ENCODE measurements at regions not wholly inside any gene's neighbourhood (a gene's known extent, or its start where the extent isn't known, plus 50 kb on each side); places are given as distances from the start of the nearest gene placed in this dataset.

- Histone ChIP-seq H3K4me2 (ENCODE audit: low read depth, low read length, poor library complexity, severe bottlenecking) (no peak overlapping the region), H3K79me2 (ENCODE audit: insufficient read depth, low read length) (no peaks in the 10 kb centered on the region), H3K9ac (ENCODE audit: low read depth, low read length, poor library complexity, severe bottlenecking) (no peak overlapping the region), H3K36me3 (ENCODE audit: insufficient read depth, low read length) (no peaks in the 10 kb centered on the region), H3K4me3 (ENCODE audit: low read length, poor library complexity, severe bottlenecking) (no peak overlapping the region), H3K9me3 (ENCODE audit: insufficient read depth, low read depth, low read length) (no peaks in the 10 kb centered on the region), H3F3A (ENCODE audit: low read depth) (no peaks in the 10 kb centered on the region), H3K4me1 (ENCODE audit: insufficient read depth, low read length, poor library complexity, severe bottlenecking) (no peaks in the 10 kb centered on the region), H3K27me3 (ENCODE audit: insufficient read depth, low read length, poor library complexity, severe bottlenecking) (no peaks in the 10 kb centered on the region), H2AFZ (ENCODE audit: low read length) (no peak overlapping the region), H3K9me2 (replicated peaks; ENCODE audit: low read depth, low read length) (no peaks in the 10 kb centered on the region), H4K20me1 (ENCODE audit: insufficient read depth, low read length, poor library complexity, severe bottlenecking) (no peaks in the 10 kb centered on the region)
- TF ChIP-seq, protein P1, sequence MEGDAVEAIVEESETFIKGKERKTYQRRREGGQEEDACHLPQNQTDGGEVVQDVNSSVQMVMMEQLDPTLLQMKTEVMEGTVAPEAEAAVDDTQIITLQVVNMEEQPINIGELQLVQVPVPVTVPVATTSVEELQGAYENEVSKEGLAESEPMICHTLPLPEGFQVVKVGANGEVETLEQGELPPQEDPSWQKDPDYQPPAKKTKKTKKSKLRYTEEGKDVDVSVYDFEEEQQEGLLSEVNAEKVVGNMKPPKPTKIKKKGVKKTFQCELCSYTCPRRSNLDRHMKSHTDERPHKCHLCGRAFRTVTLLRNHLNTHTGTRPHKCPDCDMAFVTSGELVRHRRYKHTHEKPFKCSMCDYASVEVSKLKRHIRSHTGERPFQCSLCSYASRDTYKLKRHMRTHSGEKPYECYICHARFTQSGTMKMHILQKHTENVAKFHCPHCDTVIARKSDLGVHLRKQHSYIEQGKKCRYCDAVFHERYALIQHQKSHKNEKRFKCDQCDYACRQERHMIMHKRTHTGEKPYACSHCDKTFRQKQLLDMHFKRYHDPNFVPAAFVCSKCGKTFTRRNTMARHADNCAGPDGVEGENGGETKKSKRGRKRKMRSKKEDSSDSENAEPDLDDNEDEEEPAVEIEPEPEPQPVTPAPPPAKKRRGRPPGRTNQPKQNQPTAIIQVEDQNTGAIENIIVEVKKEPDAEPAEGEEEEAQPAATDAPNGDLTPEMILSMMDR (conservative IDR thresholded peaks at IDR 0.05; ENCODE audit: low read length) = no peak
- no peak for TF ChIP-seq EZH2phosphoT487 (IDR thresholded peaks at IDR 0.05; ENCODE audit: borderline replicate concordance)
These were observed 630.3 kb downstream of the AMY1C start for GRCh38 chr1:104380003-104380402.

GRCh38 chr1:104387716-104388508 lies 638.2 kb downstream of the AMY1C start:
- Histone ChIP-seq H2AFZ (ENCODE audit: low read length) (no peak overlapping the region), H3K36me3 (ENCODE audit: insufficient read depth, low read length) (no peaks in the 10 kb centered on the region), H3K27me3 (ENCODE audit: insufficient read depth, low read length, poor library complexity, severe bottlenecking) (no peaks in the 10 kb centered on the region), H3K9ac (ENCODE audit: low read depth, low read length, poor library complexity, severe bottlenecking) (no peak overlapping the region), H3K79me2 (ENCODE audit: insufficient read depth, low read length) (no peaks in the 10 kb centered on the region), H3K4me3 (ENCODE audit: low read length, poor library complexity, severe bottlenecking) (no peak overlapping the region), H3F3A (ENCODE audit: low read depth) (no peaks in the 10 kb centered on the region), H3K4me2 (ENCODE audit: low read depth, low read length, poor library complexity, severe bottlenecking) (no peak overlapping the region), H3K4me1 (ENCODE audit: insufficient read depth, low read length, poor library complexity, severe bottlenecking) (no peaks in the 10 kb centered on the region), H3K9me3 (ENCODE audit: insufficient read depth, low read depth, low read length) (no peaks in the 10 kb centered on the region), H3K9me2 (replicated peaks; ENCODE audit: low read depth, low read length) (no peaks in the 10 kb centered on the region), H4K20me1 (ENCODE audit: insufficient read depth, low read length, poor library complexity, severe bottlenecking) (no peaks in the 10 kb centered on the region)
- TF ChIP-seq, protein P1 (conservative IDR thresholded peaks at IDR 0.05; ENCODE audit: low read length) = no peak
- TF ChIP-seq EZH2phosphoT487 (IDR thresholded peaks at IDR 0.05; ENCODE audit: borderline replicate concordance) = no peak

DNA sequence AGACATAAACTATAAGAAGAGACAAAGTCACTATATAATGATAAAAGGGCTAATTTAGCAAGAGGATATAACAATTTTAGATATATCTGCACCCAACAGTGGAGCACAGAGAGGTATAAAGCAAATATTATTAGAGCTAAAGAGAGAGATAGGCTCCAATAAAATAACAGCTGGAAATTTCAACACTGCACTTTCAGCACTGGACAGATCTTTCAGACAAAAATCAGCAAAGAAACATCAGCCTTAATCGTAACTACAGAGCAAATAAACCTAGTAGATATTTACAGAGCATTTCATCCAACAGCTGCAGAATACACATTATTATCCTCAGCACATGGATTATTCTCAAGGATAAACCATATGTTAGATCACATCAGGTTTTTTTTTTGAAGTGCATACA lies 642.9 kb downstream of the AMY1C start:
- H3F3A ChIP-seq (ENCODE audit: low read depth) = no peaks in the 10 kb centered on the region
- H3K4me2 ChIP-seq (ENCODE audit: low read depth, low read length, poor library complexity, severe bottlenecking) = no peak overlapping the region
- H3K9ac ChIP-seq (ENCODE audit: low read depth, low read length, poor library complexity, severe bottlenecking) = no peak overlapping the region
- H4K20me1 ChIP-seq (ENCODE audit: insufficient read depth, low read length, poor library complexity, severe bottlenecking) = no peaks in the 10 kb centered on the region
- H3K9me3 ChIP-seq (ENCODE audit: insufficient read depth, low read depth, low read length) = no peaks in the 10 kb centered on the region
- TF ChIP-seq, protein P1 (conservative IDR thresholded peaks at IDR 0.05; ENCODE audit: low read length) = no peak
- TF ChIP-seq EZH2phosphoT487 (IDR thresholded peaks at IDR 0.05; ENCODE audit: borderline replicate concordance) = no peak
- H3K4me3 ChIP-seq (ENCODE audit: low read length, poor library complexity, severe bottlenecking) = no peak overlapping the region
- no peaks in the 10 kb centered on the region for H3K36me3 ChIP-seq (ENCODE audit: insufficient read depth, low read length)
- H3K4me1 ChIP-seq (ENCODE audit: insufficient read depth, low read length, poor library complexity, severe bottlenecking) = no peaks in the 10 kb centered on the region
- H3K79me2 ChIP-seq (ENCODE audit: insufficient read depth, low read length) = no peaks in the 10 kb centered on the region
- H3K9me2 ChIP-seq (replicated peaks; ENCODE audit: low read depth, low read length) = no peaks in the 10 kb centered on the region
- no peak overlapping the region for H2AFZ ChIP-seq (ENCODE audit: low read length)
- H3K27me3 ChIP-seq (ENCODE audit: insufficient read depth, low read length, poor library complexity, severe bottlenecking) = no peaks in the 10 kb centered on the region
